Right cardiac atrium (tissue), 5 donors: ENCODE measurements at regions not wholly inside any gene's neighbourhood (a gene's known extent, or its start where the extent isn't known, plus 50 kb on each side); places are given as distances from the start of the nearest gene placed in this dataset.

Source experiments
- ATAC-seq, 2 donors: fragments of 200-7000 bp; cut with Tn5 transposase; one replicate each; pipeline versions ENCODE4 v1.8.0 to v1.9.1; 2020; ENCODE audit warnings: moderate library complexity in 2 of 2, mild to moderate bottlenecking in 1 of 2
- DNase-seq, 3 donors: peaks; one replicate each; pipeline ENCODE4 v3.0.0-alpha.2; 2020
- H3K27ac ChIP-seq: one replicate; pipeline ENCODE4 v1.5.1; 2013; ENCODE audit warnings: mild to moderate bottlenecking, low read length, control low read depth, moderate library complexity
- H3K27me3 ChIP-seq: one replicate; pipeline ENCODE4 v1.6.1; 2013; ENCODE audit not compliant: control insufficient read depth, insufficient read depth
- H3K4me1 ChIP-seq: one replicate; pipeline ENCODE4 v1.6.1; 2013; ENCODE audit warnings: low read length; ENCODE audit not compliant: control insufficient read depth, insufficient read depth
- H3K4me3 ChIP-seq: one replicate; pipeline ENCODE4 v1.5.1; 2013; ENCODE audit warnings: low read length, control low read depth
- H3K9me3 ChIP-seq: one replicate; pipeline ENCODE4 v1.6.1; 2013; ENCODE audit warnings: low read length; ENCODE audit not compliant: control insufficient read depth
- WGBS: extraction: QIAGEN DNeasy Blood & Tissue Kit; methylation state at CpG from one replicate; pipeline ENCODE4 v1.1.7; 2013; 5-methylcytosine and 5-hydroxymethylcytosine counted together
- intact Hi-C, 4 donors: fragments of 100-400 bp; cut with DNase I; formaldehyde crosslinking; loops; one replicate each; pipeline versions ENCODE4 v1.11.0 to v1.14.0; 2022 to 2023
- donor health status: healthy with polysubstance abuse.
- donor health status: DM: no; HTN: yes; CAD: no.
- donor health status: DM: no; HTN: no; CAD: no.
- donor health status: DM: no; HTN: yes; CAD: no; lungs with severe emphysema.
- donor health status: DM: yes; HTN: yes; CAD: no.

DNA sequence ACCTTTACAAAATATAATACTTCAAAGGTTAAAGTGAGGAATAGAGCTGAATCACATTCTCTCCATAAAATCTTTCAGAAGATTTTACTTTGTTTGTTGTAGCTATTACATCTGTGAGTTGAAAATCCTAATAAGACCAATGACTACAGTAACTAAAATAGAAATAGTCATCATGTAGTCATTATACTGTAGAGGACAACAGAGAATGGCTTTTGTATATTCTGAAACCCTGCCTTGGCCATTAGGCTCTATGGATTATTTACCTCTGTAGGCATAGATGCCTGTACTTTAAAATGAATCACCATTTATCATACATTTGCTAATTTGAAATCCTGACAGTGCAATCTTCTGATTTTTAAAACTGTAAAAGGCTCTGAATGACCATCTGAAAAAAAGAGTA lies 923.0 kb downstream of the REEP3 start:
- DNase-seq (no peak), ATAC-seq (no peak)
- intact Hi-C loops: no loop called here
- no peaks in the 10 kb centered on the region for H3K9me3 ChIP-seq
- H3K4me1 ChIP-seq: no peaks in the 10 kb centered on the region
- H3K27me3 ChIP-seq: no peaks in the 10 kb centered on the region
- no peak overlapping the region for H3K27ac ChIP-seq
- no peak overlapping the region for H3K4me3 ChIP-seq

DNA sequence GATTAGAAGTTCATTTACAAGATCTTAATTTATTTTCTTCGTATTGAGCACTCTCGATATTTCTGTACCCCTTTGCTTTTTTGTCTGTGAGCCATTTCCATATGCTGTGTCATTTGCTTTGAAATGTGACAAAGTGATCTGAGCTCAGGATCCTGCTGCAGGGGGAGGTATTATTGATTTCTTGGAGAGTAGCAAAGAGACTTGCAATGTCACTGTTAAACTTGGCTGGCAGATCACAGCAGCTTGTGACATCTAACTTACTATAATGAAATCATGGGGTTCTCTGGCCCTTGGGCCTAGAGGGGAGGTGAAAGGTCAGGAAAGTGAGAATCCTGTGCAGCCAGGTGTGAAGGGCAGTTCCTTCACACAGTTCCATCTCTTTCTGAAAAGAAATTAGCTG lies 923.4 kb downstream of the REEP3 start:
- intact Hi-C loops: no loop called here
- DNase-seq (no peak), ATAC-seq (no peak)
- Histone ChIP-seq H3K4me1 (no peaks in the 10 kb centered on the region), H3K27ac (no peak overlapping the region), H3K27me3 (no peaks in the 10 kb centered on the region), H3K4me3 (no peak overlapping the region), H3K9me3 (no peaks in the 10 kb centered on the region)
- 83% methylated on average over 2 of the region's 2 CpGs for WGBS

DNA sequence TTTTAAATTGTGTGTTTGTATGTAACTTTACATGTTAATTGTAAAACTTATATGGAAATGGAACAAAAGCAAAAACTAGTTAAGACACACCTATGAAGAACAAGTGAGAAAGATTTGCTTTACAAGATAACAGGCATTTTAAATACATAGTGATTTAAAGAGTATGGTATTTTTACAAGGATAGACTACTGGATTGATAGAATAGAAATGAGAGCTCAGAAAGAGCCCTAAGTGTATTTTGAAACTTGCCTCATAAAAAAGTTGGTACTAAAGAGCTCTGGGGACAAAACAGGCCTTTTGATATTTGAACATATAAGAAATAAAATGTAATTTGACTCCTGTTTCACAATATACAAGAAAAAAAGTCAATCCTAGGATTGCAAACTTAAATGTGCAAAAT lies 928.4 kb downstream of the REEP3 start:
- Histone ChIP-seq H3K4me1 (no peaks in the 10 kb centered on the region), H3K27ac (no peak overlapping the region), H3K9me3 (no peaks in the 10 kb centered on the region), H3K27me3 (no peaks in the 10 kb centered on the region), H3K4me3 (no peak overlapping the region)
- DNase-seq (no peak), ATAC-seq (no peak)
- intact Hi-C loops: no loop called here

DNA sequence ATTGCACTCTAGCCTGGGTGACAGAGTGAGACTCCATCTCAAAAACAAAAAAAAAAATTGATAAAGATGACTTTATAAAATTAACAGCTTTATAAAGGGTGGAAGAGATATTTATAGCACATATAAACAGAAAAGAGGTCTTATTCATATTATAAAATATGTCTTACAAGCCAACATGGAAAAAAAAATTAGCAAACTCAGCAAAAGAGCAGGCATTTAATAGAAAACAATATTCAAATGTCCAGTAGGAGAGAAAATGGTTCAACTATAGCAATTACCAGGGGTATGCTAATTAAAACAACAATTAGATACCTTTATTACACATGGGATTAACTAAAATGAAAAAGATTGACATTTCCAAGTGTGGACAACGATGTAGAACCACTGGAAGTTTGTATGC lies 929.1 kb downstream of the REEP3 start:
- intact Hi-C loops: no loop called here
- H3K27ac ChIP-seq: no peak overlapping the region
- 79% methylated on average over 1 of the region's 1 CpG for WGBS

DNA sequence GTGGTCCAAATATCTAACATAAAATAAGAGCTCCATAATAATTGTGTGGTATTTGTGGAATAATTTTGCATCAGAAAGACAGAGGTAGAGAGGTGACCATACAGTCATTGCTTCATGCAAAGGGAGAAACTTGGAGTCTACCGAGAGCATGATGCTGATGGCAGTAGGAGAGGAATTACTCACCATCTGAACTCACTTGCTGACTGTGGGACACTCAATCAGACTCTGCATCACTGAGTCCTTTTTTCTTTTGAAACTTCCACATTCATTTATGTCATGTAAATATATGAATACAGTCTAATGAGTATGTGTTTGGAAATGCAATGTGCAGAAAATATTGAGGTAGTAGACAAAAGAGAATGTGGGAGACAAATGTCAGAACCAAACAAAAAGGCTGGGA lies 933.8 kb downstream of the REEP3 start:
- Histone ChIP-seq H3K27me3 (no peaks in the 10 kb centered on the region), H3K4me1 (no peaks in the 10 kb centered on the region), H3K9me3 (no peaks in the 10 kb centered on the region), H3K4me3 (no peak overlapping the region), H3K27ac (no peak overlapping the region)
- ATAC-seq (no peak), DNase-seq (no peak)
- intact Hi-C loops: no loop called here
- 91% methylated on average over 1 of the region's 1 CpG for WGBS

More for the DNA sequence above, 929.1 kb downstream of the REEP3 start:
- ATAC-seq (no peak), DNase-seq (no peak)
- H3K4me3 ChIP-seq: no peak overlapping the region
- no peaks in the 10 kb centered on the region for H3K27me3 ChIP-seq
- H3K4me1 ChIP-seq: no peaks in the 10 kb centered on the region
- H3K9me3 ChIP-seq: no peaks in the 10 kb centered on the region

DNA sequence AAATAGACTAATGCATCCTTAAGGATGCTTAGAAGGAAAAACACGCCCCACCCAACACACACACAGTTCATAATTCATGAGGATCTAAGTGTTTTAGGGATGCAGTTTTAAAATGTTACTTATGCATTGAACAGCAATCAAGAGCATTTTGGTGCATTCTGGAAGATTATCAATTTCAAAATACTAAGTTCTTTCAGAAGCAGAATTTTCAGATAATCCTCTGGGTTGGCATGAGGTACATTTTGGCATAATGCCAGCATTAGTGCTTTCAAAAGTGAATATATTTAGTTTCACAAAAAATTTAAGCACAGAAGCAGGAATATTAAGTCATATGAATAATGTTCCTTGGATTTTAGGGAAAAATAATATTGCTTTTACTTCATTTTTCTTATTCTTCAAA lies 937.1 kb downstream of the REEP3 start:
- WGBS: 83% methylated on average over 1 of the region's 1 CpG
- no peaks in the 10 kb centered on the region for H3K4me1 ChIP-seq
- no peak for ATAC-seq

DNA sequence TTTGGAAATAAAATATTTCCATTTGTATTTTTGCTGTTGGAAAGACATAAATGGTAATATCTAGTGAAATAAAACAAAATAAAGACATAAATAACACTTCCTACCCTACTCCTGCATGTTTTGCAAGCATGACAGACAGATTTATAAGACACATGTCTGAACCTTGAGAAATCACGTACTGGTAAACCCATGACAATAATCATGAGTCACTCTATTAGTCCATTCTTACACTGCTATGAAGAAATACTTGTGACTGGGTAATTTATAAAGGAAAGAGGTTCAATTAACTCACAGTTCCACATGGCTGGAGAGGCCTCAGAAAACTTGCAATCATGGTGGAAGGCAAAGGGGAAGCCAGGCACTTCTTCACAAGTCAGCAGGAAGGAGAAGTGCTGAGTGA lies 942.2 kb downstream of the REEP3 start:
- WGBS: 77% methylated on average over 1 of the region's 1 CpG
- no peak overlapping the region for H3K4me3 ChIP-seq
- intact Hi-C loops: no loop called here
- ATAC-seq (no peak), DNase-seq (no peak)
- H3K27ac ChIP-seq: no peak overlapping the region
- H3K9me3 ChIP-seq: no peaks in the 10 kb centered on the region
- no peaks in the 10 kb centered on the region for H3K27me3 ChIP-seq
- no peaks in the 10 kb centered on the region for H3K4me1 ChIP-seq

More for the DNA sequence above, 937.1 kb downstream of the REEP3 start:
- Histone ChIP-seq H3K27ac (no peak overlapping the region), H3K9me3 (no peaks in the 10 kb centered on the region), H3K27me3 (no peaks in the 10 kb centered on the region), H3K4me3 (no peak overlapping the region)
- intact Hi-C loops: no loop called here
- no peak for DNase-seq

DNA sequence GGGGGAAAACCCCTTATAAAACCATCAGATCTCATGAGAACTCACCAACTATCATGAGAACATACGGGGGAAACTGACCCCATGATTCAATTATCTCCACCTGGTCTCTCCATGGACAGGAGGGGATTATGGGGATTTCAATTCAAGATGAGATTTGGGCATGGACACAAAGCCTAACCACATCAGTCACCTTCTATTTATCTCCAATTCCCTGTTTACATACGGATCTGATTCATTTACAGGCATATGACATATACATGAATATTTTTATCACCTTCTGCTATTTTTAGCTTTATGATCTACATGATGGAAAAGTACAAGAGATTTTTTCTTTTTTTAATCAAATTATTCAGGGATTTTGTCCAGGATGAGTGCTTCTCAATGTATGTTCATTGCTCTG lies 944.5 kb downstream of the REEP3 start:
- DNase-seq (no peak), ATAC-seq (no peak)
- no peak overlapping the region for H3K27ac ChIP-seq
- H3K4me3 ChIP-seq: no peak overlapping the region
- no peaks in the 10 kb centered on the region for H3K4me1 ChIP-seq
- intact Hi-C loops: no loop called here
- 62% methylated on average over 2 of the region's 2 CpGs for WGBS
- H3K9me3 ChIP-seq: no peaks in the 10 kb centered on the region
- no peaks in the 10 kb centered on the region for H3K27me3 ChIP-seq

DNA sequence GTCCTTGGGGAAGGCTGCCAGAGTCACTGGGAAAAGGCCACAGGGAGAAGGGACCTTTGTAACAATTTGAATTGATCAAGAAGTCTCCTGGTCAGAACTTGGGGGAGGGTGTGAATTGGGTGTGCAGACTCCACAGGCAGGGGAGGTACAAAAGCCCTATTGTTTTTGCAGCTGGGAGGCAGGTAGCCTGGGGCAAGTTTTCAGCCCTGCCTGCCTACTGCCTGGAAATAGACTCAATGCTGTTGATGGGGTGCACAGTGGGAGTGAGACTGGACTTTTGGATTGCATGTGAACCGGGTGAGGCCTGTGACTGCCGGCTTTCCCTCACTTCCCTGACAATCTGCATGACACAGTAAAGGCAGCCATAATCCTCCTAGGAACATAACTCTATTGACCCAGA lies 947.0 kb downstream of the REEP3 start:
- Histone ChIP-seq H3K9me3 (no peaks in the 10 kb centered on the region), H3K4me3 (no peak overlapping the region), H3K27me3 (no peaks in the 10 kb centered on the region), H3K4me1 (no peaks in the 10 kb centered on the region), H3K27ac (no peak overlapping the region)
- no peak for ATAC-seq
- 84% methylated on average over 2 of the region's 2 CpGs for WGBS
- intact Hi-C loops: no loop called here
- no peak for DNase-seq

DNA sequence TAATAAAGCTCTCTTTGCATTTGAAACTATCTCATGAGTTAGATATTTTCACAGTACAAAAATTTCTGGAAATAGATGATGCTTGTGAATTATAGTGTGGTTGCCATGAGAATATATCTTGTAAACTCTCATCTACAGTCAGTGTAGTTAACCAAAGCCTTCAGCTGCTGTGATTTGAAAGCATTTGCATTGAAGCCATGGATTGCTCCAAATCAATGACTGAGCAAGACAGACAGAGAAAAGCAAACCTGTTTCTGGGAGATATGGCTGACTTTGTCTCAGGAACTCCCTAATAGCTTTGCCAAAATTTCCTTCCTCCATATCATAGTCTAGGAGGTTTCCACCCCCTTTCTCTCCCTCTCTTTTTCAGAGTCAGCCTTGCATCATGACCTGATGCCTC lies 955.3 kb downstream of the REEP3 start:
- ATAC-seq (no peak), DNase-seq (no peak)
- H3K27me3 ChIP-seq: no peaks in the 10 kb centered on the region
- no peak overlapping the region for H3K4me3 ChIP-seq
- intact Hi-C loops: no loop called here
- no peaks in the 10 kb centered on the region for H3K9me3 ChIP-seq
- no peak overlapping the region for H3K27ac ChIP-seq
- no peaks in the 10 kb centered on the region for H3K4me1 ChIP-seq

DNA sequence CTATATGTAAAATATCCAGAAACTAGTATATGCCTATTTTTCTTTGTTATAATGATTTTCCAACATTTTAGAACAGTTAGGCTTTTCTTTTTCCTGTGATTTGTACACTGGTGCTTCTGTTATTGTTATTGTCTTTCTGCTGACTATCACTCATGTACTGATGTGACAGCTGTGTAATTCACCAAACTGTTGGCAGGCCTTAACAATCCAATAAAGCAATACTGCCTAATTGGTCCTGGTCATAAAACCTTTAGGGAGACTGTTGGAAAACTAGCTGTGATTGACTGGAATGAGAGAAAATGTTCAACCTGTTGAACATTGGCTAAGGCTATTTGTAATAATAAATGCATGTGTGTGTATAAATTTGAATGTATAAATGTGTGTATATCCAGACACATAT lies 956.6 kb downstream of the REEP3 start:
- H3K27me3 ChIP-seq: no peaks in the 10 kb centered on the region
- no peak overlapping the region for H3K4me3 ChIP-seq
- H3K4me1 ChIP-seq: no peaks in the 10 kb centered on the region
- H3K27ac ChIP-seq: no peak overlapping the region
- no peaks in the 10 kb centered on the region for H3K9me3 ChIP-seq
- intact Hi-C loops: no loop called here
- ATAC-seq (no peak), DNase-seq (no peak)

DNA sequence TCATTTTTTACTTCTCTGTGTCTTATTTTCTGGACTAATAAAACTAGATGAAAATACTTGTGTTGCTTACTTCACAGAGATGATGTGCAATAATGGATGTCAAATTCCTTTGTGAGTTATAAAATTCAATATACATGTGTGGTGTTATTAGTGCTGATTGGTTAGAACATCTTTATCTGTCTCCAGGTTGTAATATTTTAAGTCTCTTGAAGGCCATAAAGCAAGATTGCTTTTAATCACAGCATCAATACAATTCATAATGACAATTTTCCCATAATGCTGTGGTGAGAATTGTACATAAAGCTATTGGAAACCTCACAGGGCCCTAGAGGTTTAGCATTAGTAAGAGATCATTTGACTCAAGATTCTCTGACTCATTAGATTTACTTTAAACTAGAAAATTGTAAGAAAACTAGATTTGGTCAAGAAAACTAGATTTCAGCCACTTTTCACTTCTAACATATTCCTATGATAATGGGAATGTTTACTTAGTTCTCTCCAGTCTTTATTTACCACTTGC lies 963.7 kb downstream of the REEP3 start:
- no peaks in the 10 kb centered on the region for H3K27me3 ChIP-seq
- H3K9me3 ChIP-seq: no peaks in the 10 kb centered on the region
- intact Hi-C loops: no loop called here
- H3K27ac ChIP-seq: no peak overlapping the region
- DNase-seq (no peak), ATAC-seq (no peak)
- no peak overlapping the region for H3K4me3 ChIP-seq
- H3K4me1 ChIP-seq: no peaks in the 10 kb centered on the region
